ENCODE measurements at regions not wholly inside any gene's neighbourhood (a gene's known extent, or its start where the extent isn't known, plus 50 kb on each side); places are given as distances from the start of the nearest gene placed in this dataset.

DNA sequence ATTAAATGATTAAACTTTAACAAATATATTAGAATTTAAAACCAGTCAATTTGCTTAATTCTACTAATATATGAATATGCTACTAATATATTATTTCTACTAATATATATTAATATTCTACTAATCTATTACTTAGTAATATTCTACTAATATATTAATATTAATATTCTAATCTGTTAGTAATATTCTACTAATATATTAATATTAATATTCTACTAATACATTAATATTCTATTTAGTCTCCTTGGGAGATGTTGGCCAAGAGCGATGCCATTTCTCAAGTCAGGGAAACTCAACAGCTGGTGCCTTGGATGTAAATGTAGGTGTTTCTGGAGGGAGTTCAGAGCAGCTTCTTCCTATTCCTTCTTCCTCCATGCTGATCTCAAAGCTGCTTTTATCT, 259.2 kb upstream of the TMTC4 start:
- TF ChIP-seq, protein P1, sequence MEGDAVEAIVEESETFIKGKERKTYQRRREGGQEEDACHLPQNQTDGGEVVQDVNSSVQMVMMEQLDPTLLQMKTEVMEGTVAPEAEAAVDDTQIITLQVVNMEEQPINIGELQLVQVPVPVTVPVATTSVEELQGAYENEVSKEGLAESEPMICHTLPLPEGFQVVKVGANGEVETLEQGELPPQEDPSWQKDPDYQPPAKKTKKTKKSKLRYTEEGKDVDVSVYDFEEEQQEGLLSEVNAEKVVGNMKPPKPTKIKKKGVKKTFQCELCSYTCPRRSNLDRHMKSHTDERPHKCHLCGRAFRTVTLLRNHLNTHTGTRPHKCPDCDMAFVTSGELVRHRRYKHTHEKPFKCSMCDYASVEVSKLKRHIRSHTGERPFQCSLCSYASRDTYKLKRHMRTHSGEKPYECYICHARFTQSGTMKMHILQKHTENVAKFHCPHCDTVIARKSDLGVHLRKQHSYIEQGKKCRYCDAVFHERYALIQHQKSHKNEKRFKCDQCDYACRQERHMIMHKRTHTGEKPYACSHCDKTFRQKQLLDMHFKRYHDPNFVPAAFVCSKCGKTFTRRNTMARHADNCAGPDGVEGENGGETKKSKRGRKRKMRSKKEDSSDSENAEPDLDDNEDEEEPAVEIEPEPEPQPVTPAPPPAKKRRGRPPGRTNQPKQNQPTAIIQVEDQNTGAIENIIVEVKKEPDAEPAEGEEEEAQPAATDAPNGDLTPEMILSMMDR (IDR thresholded peaks at IDR 0.05; ENCODE audit: poor library complexity), result no peak
- TF ChIP-seq EZH2 (IDR thresholded peaks at IDR 0.05; ENCODE audit: borderline replicate concordance) (no peak), EZH2phosphoT487 (IDR thresholded peaks at IDR 0.05; ENCODE audit: low read depth, severe bottlenecking, unreplicated experiment) (no peak)

All from hepatocyte (in vitro differentiated cells).